RWPE1 (cell line): ENCODE measurements at regions not wholly inside any gene's neighbourhood (a gene's known extent, or its start where the extent isn't known, plus 50 kb on each side); places are given as distances from the start of the nearest gene placed in this dataset.
"Not testable (repeated sequence)": the region's sequence is repeated elsewhere in the genome, so short reads cannot be mapped to it uniquely, and the experiment has no call there.

Experiments
- CTCF ChIA-PET: fragments of 350-600 bp; sonication (Branson Sonifier 250); formaldehyde crosslinking; extraction: SDS; loops from one replicate; lab custom pipeline; 2021; lab: Yijun Ruan, JAX
- POLR2A ChIA-PET: fragments of 400-600 bp; formaldehyde crosslinking; extraction: SDS; loops from one replicate; lab custom pipeline; 2020; ENCODE audit warnings: antibody characterized with exemption; ENCODE audit not compliant: low non-redundant PET; lab: Yijun Ruan, JAX
- DNase-seq: peaks from one replicate; pipeline ENCODE4 v3.0.0; 2012; ENCODE audit warnings: low spot score
- H3K27ac ChIP-seq: fragments of 450-650 bp; 2 replicates; pipeline ENCODE4 v1.5.1; 2017
- TF ChIP-seq, protein P1 (sequence below): fragments of 450-650 bp; conservative IDR thresholded peaks from 2 replicates; pipeline ENCODE4 v1.5.1; 2017; ENCODE audit warnings: low read depth, mild to moderate bottlenecking

DNA sequence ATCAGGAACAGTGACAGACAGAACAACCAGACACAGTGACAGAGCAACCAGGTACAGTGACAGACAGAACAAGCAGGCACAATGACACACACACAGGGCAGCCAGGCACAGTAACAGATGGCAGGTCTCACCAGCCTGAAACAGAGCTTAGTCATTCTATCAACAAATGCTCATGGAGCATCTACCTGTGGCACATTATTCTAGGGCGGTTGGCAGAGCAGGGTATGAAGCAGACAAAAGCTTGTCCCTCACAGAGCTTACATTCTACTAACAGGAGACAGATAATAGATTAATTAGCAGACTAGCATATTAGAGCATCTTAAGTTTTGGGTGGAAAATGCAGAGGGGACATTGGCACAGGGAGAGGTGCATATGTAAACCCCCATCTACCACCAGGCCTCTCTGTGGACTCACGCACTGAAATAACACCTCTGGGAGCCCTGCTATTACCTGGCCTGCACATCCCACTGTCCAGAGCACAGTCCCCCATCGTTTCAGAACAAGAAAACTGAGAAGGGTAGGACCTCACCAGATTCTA lies 64.1 kb upstream of the RAB6C start:
- no peak for DNase-seq
- ChIA-PET CTCF (no interaction called here), POLR2A (no interaction called here)
- TF ChIP-seq, protein P1, sequence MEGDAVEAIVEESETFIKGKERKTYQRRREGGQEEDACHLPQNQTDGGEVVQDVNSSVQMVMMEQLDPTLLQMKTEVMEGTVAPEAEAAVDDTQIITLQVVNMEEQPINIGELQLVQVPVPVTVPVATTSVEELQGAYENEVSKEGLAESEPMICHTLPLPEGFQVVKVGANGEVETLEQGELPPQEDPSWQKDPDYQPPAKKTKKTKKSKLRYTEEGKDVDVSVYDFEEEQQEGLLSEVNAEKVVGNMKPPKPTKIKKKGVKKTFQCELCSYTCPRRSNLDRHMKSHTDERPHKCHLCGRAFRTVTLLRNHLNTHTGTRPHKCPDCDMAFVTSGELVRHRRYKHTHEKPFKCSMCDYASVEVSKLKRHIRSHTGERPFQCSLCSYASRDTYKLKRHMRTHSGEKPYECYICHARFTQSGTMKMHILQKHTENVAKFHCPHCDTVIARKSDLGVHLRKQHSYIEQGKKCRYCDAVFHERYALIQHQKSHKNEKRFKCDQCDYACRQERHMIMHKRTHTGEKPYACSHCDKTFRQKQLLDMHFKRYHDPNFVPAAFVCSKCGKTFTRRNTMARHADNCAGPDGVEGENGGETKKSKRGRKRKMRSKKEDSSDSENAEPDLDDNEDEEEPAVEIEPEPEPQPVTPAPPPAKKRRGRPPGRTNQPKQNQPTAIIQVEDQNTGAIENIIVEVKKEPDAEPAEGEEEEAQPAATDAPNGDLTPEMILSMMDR, result no peak
- H3K27ac ChIP-seq, result no peak overlapping the region

DNA sequence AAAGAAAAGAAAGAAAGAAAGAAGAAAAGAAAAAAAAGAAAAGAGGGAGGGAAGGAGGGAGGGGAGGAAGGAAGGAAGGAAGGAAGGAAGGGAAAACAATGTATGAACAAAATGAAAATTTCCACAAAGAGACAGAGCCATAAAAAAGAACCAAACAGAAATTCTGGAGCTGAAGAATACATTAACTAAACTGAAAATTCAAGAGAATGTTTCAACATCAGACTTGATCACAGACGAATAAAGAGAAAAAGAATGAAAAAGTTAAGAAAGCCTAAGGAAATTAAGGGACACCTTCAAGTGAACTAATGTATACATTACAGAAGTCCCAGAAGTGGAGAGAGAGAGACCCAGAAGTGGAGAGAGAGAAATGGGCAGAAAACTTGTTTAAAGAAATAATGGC lies 60.9 kb upstream of the RAB6C start:
- DNase-seq, result no peak
- TF ChIP-seq, protein P1, result no peak
- ChIA-PET POLR2A (no interaction called here), CTCF (interaction anchor here (0.6 kb wide), 1 partner anchor 990 kb away, joined by 3 read pairs; no protein-coding TSS in a partner anchor)
- no peak overlapping the region for H3K27ac ChIP-seq

DNA sequence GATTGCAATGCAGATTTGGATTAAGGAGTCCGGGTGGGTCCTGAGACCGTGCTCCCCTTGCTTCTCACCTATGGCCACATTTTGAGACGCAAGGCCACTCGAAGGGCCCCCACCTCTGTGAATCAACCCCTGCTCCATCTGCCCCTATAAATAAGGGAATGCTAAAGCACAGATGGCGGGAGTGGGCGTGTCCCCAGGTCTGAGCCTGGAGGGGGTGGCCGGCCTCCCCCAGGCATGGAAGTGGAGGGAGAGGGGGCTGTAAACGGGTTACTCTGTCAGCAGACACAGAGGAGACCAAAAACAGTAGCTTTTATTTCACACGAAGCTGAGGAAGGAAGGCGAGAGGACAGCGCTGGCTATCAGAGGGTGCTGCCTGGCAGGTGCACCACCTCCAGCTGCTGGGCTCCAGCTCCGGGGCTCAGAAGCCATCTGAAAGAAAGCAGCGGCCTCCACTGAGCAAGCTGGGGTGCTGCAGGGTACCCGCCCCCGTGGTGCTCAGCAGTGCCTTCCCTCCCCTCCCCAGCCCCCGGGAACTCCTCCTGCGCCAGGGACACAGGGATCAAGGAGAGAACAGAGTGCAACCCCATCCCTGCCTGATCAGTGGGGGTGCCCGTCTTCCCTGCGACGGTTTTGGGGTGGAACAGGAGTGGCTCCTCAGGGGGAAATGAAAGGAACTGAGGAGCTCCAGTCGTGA lies 56.7 kb upstream of the RAB6C start:
- CTCF ChIA-PET, result interaction anchor here (0.6 to 1.3 kb wide), 3 partner anchors 47 to 251 kb away, joined by 3 to 5 read pairs (median 3); no protein-coding TSS in a partner anchor
- H3K27ac ChIP-seq, result no peak overlapping the region
- POLR2A ChIA-PET, result no interaction called here
- TF ChIP-seq, protein P1, result no peak
- no peak for DNase-seq

DNA sequence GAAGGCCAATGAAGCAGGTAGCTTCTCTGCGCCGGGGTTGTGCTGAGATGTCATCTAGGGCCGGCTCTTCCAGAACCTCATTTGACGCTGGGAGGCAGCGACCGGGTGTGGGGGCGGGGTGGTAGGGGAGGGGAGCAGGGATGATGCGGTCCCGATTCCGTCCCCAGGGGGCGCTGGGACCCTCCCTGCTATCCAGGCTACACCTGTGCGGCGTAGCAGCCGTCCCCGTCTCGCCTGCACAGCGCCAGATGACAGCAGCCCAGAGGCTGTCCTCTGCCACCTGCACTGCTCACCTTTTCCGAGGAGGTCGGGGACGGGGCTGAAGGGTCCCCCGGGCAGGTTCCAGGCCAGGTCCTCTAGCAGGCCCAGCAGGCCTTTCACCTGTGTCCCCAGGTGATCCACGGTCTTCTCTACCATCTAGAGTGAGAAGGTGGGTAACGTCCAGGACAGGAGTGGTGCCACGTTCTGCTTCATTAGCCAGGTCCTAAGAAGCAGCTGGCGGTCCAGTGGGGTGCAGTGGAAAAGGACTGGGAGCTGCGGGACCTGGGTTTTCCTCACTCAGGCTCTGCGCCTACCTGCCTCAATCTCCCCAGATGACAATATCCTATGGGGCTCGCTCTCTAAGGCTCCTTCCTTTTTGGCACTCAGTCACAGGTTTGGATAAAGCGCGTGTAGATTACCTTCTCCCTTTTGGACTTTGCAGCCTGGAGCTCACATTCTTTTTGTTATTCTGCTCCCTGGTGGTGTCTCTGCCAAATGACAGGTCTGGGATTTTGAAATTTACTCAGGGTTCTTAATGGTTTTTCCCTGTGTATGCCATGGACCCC lies 56.0 kb upstream of the RAB6C start:
- H3K27ac ChIP-seq, result no peak overlapping the region
- TF ChIP-seq, protein P1, result peak; percentile 27; the same call in 1 of the 2 replicates
- ChIA-PET POLR2A (no interaction called here), CTCF (interaction anchor here (0.5 to 1.3 kb wide), 8 partner anchors 11 to 557 kb away, joined by 3 to 6 read pairs (median 4); no protein-coding TSS in a partner anchor)
- peak; percentile 36 for DNase-seq

DNA sequence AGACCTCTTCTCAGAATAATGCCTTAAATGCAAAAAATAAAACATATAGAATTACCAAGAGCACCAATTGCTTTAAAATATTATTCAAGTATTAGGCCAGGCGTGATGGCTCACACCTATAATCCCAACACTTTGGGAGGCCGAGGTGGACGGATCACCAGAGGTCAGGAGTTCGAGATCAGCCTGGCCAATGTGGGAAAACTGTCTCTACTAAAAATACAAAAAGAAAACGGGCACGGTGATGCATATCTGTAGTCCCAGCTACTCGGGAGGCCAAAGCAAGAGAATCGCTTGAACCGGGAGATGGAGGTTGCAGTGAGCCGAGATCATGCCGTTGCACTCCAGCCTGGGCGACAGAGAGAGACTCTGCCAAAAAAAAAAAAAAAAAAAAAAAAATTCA lies 55.4 kb upstream of the RAB6C start:
- CTCF ChIA-PET, result interaction anchor here (0.6 to 0.7 kb wide), 4 partner anchors 11 to 1555 kb away, joined by 3 to 6 read pairs (median 3); no protein-coding TSS in a partner anchor
- H3K27ac ChIP-seq, DNase-seq, POLR2A ChIA-PET: not testable (repeated sequence)

DNA sequence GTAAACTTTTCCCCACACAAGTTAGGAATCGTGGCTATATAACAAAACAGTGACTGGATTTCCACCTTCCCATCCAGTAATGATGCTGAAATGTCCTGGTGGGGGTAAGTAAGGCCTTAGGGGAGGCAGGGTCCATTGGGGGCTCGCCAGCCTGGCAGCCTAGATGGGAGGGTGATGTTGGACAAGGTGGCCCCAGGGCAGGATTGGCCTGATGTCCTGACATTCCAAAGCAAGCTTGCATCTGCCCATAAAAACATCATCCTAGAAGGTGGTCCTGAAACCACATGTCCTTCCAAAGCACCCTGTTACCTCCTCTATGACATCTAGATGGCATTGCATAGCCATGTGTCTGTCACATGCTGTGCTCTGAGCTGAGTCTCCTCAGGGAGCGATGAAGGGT lies 54.1 kb upstream of the RAB6C start:
- no peak for DNase-seq
- ChIA-PET CTCF (no interaction called here), POLR2A (no interaction called here)

More for the DNA sequence above, 54.1 kb upstream of the RAB6C start:
- H3K27ac ChIP-seq, result no peak overlapping the region
- TF ChIP-seq, protein P1, result no peak
